Activated CD8-positive, alpha-beta T cell treated with anti-CD3 and anti-CD28 coated beads for 36 hours (primary cell): ENCODE measurements at regions not wholly inside any gene's neighbourhood (a gene's known extent, or its start where the extent isn't known, plus 50 kb on each side); places are given as distances from the start of the nearest gene placed in this dataset.

Source experiments
- ATAC-seq: fragments of 200-7000 bp; cut with Tn5 transposase; one replicate; pipeline ENCODE4 v1.10.0; 2021; ENCODE audit warnings: mild to moderate bottlenecking, moderate library complexity
- CTCF ChIA-PET: fragments of 350-600 bp; sonication (Branson Sonifier 250); formaldehyde crosslinking; loops from one replicate; lab custom pipeline; 2021; ENCODE audit warnings: antibody characterized with exemption; lab: Charles Lee
- POLR2A ChIA-PET: fragments of 350-600 bp; sonication (Branson Sonifier 250); formaldehyde crosslinking; loops from one replicate; lab custom pipeline; 2021; ENCODE audit warnings: antibody characterized with exemption; lab: Charles Lee
- DNase-seq: peaks from one replicate; pipeline ENCODE4 v3.0.0-alpha.2; 2020
- H3K27ac Mint-ChIP-seq: one replicate; pipeline ENCODE4 v1.8.0; 2021; ENCODE audit warnings: mild to moderate bottlenecking, mixed read lengths
- H3K27me3 Mint-ChIP-seq: one replicate; pipeline ENCODE4 v1.8.0; 2021; ENCODE audit warnings: mixed read lengths
- H3K36me3 Mint-ChIP-seq: one replicate; pipeline ENCODE4 v1.8.0; 2021; ENCODE audit warnings: low read depth, mixed read lengths
- H3K4me1 Mint-ChIP-seq: one replicate; pipeline ENCODE4 v1.8.0; 2021; ENCODE audit warnings: low read depth, mixed read lengths
- H3K4me3 Mint-ChIP-seq: one replicate; pipeline ENCODE4 v1.8.0; 2021; ENCODE audit warnings: mild to moderate bottlenecking, moderate library complexity, mixed read lengths
- H3K9me3 Mint-ChIP-seq: one replicate; pipeline ENCODE4 v1.8.0; 2021; ENCODE audit warnings: mixed read lengths
- CTCF ChIP-seq: fragments of 200-600 bp; IDR thresholded peaks from one replicate; pipeline ENCODE4 v1.8.0; 2022; ENCODE audit warnings: antibody characterized with exemption, mild to moderate bottlenecking
- intact Hi-C: fragments of 100-400 bp; cut with micrococcal nuclease; formaldehyde crosslinking; loops from one replicate; pipeline ENCODE4 v1.10.0; 2022

GRCh38 chr18:67354692-67355091, 161.8 kb downstream of the DSEL start:
- Mint-ChIP-seq H3K36me3 (no peaks in the 10 kb centered on the region), H3K27ac (no peak overlapping the region), H3K4me3 (no peak overlapping the region), H3K27me3 (peaks cover 2% of the 10 kb centered on the region), H3K9me3 (peaks cover 2% of the 10 kb centered on the region), H3K4me1 (peaks cover 4% of the 10 kb centered on the region)
- no peak for DNase-seq
- no peak for ATAC-seq
- intact Hi-C loops, result no loop called here
- no peak for TF ChIP-seq CTCF
- POLR2A ChIA-PET, result no interaction called here
- CTCF ChIA-PET, result no interaction called here

- ATAC-seq, result no peak
- no peaks in the 10 kb centered on the region for H3K36me3 Mint-ChIP-seq
- POLR2A ChIA-PET, result no interaction called here
- no peaks in the 10 kb centered on the region for H3K4me1 Mint-ChIP-seq
- H3K4me3 Mint-ChIP-seq, result no peak overlapping the region
- no peak for TF ChIP-seq CTCF
- peaks cover 2% of the 10 kb centered on the region for H3K9me3 Mint-ChIP-seq
- H3K27ac Mint-ChIP-seq, result no peak overlapping the region
- intact Hi-C loops, result no loop called here
- CTCF ChIA-PET, result no interaction called here
- no peak for DNase-seq
- H3K27me3 Mint-ChIP-seq, result peaks cover 2% of the 10 kb centered on the region
Observed at GRCh38 chr18:67354091-67354490, 162.4 kb downstream of the DSEL start.

GRCh38 chr18:67347438-67347837, 169.1 kb downstream of the DSEL start:
- H3K4me3 Mint-ChIP-seq, result no peak overlapping the region
- ATAC-seq (no peak), DNase-seq (no peak)
- no peaks in the 10 kb centered on the region for H3K27me3 Mint-ChIP-seq
- ChIA-PET POLR2A (no interaction called here), CTCF (interaction anchor here (0.7 kb wide), 1 partner anchor 187 kb away, joined by 3 read pairs; no protein-coding TSS in a partner anchor)
- intact Hi-C loops, result no loop called here
- H3K4me1 Mint-ChIP-seq, result no peaks in the 10 kb centered on the region
- TF ChIP-seq CTCF, result no peak
- no peaks in the 10 kb centered on the region for H3K36me3 Mint-ChIP-seq
- no peaks in the 10 kb centered on the region for H3K9me3 Mint-ChIP-seq
- no peak overlapping the region for H3K27ac Mint-ChIP-seq

GRCh38 chr18:67342159-67342558, 174.4 kb downstream of the DSEL start:
- POLR2A ChIA-PET, result no interaction called here
- no peak for TF ChIP-seq CTCF
- CTCF ChIA-PET, result no interaction called here
- no peak overlapping the region for H3K27ac Mint-ChIP-seq
- intact Hi-C loops, result no loop called here
- no peaks in the 10 kb centered on the region for H3K36me3 Mint-ChIP-seq
- no peak overlapping the region for H3K4me3 Mint-ChIP-seq
- peaks cover 1% of the 10 kb centered on the region for H3K9me3 Mint-ChIP-seq
- no peak for ATAC-seq
- peaks cover 5% of the 10 kb centered on the region for H3K4me1 Mint-ChIP-seq
- DNase-seq, result no peak
- no peaks in the 10 kb centered on the region for H3K27me3 Mint-ChIP-seq

GRCh38 chr18:67337696-67338095, 178.8 kb downstream of the DSEL start:
- Mint-ChIP-seq H3K9me3 (peaks cover 4% of the 10 kb centered on the region), H3K36me3 (no peaks in the 10 kb centered on the region), H3K4me1 (peaks cover 5% of the 10 kb centered on the region), H3K27me3 (peaks cover 4% of the 10 kb centered on the region), H3K4me3 (no peak overlapping the region), H3K27ac (no peak overlapping the region)
- no peak for ATAC-seq
- intact Hi-C loops, result no loop called here
- no peak for DNase-seq
- no peak for TF ChIP-seq CTCF
- CTCF ChIA-PET, result no interaction called here
- POLR2A ChIA-PET, result interaction anchor here (0.8 kb wide), 1 partner anchor 17 kb away, joined by 3 read pairs; no protein-coding TSS in a partner anchor
